GM18868 (cell line): ENCODE measurements at regions not wholly inside any gene's neighbourhood (a gene's known extent, or its start where the extent isn't known, plus 50 kb on each side); places are given as distances from the start of the nearest gene placed in this dataset.
"Not testable (repeated sequence)": the region's sequence is repeated elsewhere in the genome, so short reads cannot be mapped to it uniquely, and the experiment has no call there.

Experiments used
- ATAC-seq: cut with Tn5 transposase; IDR thresholded peaks from one replicate; pipeline ENCODE4 v1.9.1; 2021; ENCODE audit warnings: mild to moderate bottlenecking, moderate library complexity; ENCODE audit not compliant: unreplicated experiment

DNA sequence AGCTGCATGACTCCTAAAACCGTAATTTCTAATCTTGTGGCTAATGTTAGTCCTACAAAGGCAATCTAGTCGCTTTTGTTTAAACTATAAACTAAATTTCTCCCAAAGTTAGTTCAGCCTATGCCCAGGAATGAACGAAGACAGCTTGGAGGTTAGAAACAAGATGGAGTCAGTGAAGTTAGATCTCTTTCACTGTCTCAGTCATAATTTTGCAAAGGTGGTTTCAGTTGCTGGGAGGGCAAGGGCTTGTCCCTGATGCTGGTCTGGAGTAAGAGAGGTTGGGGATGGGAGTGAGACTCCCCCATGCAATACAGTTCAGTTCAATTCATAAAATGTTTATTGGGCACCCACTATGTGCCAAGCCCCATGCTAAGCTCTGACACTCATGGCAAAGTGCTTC lies 362.1 kb downstream of the TYW1 start:
- ATAC-seq, result not testable (repeated sequence)

DNA sequence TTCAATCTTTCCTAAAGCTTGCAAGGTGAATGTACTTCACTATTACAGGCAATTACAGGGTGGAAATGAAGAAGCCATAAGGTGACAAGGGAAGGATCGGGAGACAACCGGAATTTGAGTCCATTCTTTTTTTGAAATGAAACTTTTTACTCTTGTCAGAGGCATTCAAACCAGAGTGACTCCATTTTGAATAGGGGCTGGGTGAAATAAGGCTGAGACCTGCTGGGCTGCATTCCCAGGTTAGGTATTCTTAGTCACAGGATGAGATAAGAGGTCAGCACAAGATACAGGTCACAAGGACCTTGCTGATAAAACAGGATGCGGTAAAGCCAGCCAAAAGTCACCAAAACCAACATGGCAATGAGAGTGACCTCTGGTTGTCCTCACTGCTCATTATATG lies 363.3 kb downstream of the TYW1 start:
- no peak for ATAC-seq

DNA sequence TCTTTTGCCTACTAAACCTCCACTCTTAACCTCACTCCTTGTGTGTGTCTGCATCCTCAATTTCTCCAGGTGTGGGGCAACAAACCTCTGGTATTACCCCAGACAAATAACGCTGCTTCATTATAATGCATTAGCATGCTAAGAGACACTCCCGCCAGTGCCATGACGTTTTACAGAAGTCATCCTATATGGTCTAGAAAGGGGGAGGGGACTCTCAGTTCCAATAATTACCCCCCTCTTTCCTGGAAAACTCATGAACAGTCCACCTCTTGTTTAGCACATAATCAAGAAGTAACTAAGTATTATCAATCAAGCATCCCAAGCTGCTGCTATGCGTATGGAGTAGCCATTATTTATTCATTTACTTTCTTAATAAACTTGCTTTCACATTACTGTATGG lies 364.5 kb downstream of the TYW1 start:
- no peak for ATAC-seq

DNA sequence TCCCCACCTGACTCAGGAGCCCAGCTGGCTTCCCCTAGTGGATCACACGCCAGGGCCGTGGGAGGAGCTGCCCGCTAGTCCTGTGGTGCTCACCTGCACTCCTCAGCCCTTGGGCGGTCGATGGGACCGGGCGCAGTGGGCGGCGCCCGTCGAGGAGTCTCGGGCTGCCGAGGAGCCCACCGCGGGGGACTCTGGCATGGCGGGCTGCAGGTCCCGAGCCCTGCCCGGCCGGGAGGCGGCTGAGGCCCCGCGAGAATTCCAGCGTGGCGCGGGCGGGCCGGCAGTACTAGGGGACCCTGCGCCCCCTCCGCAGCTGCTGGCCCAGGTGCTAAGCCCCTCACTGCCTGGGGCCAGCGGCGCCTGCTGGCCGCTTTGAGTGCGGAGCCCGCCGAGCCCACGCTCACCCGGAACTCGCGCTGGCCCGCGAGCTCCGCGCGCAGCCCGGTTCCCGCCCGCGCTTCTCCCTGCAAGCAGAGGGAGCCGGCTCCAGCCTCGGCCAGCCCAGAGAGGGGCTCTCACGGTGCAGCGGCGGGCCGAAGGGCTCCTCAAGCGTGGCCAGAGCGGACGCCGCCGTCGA lies 367.9 kb downstream of the TYW1 start:
- ATAC-seq, result no peak

DNA sequence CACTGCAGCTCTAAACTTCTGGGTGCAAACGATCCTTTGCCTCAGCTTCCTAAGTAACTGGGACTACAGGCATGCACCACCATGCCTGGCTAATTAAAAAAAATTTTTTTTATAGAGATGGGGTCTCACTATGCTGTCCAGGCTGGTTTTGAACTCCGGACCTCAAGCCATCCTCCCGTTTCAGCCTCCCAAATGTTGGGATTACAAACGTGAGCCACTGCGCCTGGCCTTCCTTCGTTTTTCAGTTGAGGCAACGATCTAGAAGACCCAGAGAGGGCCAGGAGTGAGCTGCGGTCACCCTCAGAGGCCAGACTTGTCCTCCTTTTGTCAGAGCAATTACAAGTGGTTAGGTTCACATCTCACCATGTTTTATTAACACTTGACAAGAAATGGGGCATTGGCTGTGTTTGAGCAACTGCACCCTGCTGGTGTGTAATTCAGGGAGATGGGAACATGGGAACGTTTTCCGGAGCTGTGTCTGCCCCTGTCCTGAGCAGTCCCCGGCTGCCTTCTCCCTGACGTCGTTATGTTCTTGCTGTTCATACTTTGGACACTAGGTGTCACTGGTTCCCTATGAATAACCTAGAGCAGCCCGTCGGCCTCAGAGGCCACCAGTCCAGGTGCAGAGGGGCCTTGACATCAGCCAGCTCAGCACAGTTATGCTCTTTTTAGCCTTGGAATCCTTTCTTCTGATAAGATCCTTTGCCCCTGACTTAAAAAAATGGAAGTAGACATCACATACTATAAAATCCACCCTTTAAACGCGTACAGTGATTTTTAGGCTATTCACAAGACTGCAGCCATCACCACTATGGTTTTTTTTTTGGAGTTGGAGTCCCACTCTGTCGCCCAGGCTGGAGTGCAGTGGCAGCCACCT lies 375.0 kb downstream of the TYW1 start:
- ATAC-seq, result peak; percentile 98

DNA sequence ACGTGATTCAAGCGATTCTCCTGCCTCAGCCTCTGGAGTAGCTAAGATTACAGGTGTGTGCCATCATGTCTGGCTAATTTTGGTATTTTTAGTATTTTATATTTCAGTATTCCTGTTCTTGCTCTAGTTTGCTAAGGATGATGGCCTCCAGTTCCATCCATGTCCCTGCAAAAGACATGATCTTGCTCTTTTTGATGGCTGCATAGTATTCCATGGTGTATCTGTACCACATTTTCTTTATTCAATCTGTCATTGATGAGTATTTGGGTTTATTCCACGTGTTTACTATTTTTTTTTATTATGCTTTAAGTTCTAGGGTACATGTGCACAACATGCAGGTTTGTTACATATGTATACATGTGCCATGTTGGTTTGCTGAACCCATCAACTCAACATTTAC lies 376.8 kb downstream of the TYW1 start:
- not testable (repeated sequence) for ATAC-seq

DNA sequence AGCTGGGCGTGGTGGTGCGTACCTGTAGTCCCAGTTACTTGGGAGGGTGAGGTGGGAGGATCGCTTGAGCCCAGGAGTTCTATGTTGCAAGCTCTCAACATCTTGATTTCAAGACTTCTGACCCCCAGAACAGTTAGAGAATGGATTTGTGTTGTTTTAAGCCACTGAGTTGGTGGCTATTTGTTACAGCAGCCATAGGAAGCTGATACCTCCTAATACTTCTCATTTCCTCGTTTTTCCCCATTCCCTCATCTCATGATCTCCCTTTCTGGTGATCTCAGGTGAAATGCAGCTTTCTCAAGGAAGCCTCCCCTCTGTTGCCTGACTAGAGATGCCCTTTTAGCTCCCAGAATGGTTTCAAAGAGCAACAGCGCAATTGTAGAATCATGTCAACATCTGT lies 378.8 kb downstream of the TYW1 start:
- ATAC-seq, result no peak

DNA sequence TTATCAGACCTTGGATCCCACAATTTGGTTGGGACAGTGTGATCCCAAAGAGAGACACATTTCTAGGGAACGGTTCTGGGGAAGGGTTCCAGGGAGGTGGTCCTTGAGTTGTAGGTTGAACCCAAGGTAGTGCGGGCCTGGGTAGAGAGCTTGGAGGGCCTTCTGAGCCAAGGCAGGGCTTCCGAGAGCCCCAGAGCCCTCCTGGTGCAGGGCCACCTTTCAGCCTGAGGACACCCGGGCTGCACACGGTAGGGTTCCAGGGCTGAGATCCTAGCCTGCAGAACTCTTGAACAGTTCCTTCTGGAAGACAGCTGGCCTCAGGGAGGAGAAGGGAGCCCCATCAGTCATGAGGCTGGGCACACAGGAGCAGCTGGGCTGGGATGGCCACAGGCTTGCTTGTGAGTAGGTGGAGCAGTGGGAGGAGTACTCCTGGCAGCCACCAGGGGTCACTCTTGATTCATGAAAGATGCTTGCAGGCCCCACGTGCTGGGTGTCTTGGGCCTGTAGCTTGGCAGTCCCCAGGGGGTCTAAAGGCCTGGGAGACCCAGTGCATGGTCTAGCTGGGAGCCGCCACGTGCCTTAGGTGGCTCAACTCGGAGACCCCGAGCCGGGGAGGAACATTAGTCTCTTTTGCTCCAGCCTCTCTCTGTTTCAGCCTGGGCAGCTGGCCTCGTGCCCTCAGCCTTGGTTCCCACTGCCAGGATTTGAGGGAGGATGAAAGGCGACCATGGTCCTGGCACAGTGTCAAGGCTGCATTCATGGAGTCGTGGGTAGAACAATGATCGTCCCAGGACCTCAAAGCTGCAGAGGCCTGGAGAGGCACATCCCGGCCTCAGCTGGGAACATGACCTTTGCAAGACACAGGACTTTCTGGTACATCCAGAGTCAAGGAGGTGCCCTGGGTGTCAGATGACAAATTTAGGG lies 381.6 kb downstream of the TYW1 start:
- ATAC-seq, result peak; percentile 97

DNA sequence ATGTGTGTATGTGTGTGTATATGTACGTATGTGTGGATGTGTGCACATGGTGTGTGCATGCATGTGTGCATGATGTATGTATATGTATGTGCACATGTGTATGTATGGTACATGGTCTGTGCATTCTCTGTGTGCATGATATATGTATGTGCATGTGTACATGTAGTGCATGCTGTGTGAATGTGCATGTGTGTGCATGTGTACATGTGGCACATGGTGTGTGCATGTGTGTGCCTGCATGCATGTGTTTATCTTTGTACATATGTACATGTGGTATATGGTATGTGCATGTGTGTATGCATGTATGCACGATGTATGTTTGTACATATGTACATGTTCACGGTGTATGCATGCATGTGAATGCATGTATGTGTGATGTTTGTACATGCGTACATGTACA lies 383.7 kb downstream of the TYW1 start:
- no peak for ATAC-seq

DNA sequence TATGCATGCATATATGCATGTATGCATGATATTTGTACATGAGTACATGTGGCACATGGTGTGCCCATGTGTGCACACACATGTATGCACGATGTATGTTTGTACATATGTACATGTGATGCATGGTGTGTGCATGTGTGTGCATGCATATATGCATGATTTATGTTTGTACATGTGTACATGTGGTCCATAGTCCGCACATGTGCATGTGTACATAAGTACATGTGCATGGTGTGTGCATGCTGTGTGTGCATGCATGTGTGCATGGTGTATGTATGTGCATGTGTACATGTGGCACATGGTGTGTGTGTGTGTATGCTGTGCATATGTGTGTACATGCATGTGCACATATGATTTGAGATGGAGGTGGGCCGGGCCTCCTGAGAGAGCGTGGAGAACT lies 384.2 kb downstream of the TYW1 start:
- no peak for ATAC-seq

DNA sequence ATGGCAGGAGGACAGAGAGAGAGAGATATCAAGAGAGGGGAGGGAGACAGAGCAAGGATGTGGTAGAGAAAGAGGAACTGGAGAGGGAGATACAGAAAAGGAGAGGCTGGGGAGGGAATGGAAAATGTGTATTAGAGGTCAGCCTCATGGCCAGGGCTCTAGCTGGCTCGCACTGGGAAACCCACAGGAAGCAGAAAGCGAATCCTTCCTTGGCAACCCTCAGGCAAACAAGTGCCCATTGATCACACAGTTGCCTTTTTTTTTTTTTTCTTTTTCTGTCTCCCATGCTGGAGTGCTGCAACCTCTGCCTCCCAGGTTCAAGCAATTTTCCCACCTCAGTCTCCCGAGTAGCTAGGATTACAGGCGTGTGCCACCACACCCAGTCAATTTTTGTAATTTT lies 391.2 kb downstream of the TYW1 start:
- ATAC-seq, result no peak

DNA sequence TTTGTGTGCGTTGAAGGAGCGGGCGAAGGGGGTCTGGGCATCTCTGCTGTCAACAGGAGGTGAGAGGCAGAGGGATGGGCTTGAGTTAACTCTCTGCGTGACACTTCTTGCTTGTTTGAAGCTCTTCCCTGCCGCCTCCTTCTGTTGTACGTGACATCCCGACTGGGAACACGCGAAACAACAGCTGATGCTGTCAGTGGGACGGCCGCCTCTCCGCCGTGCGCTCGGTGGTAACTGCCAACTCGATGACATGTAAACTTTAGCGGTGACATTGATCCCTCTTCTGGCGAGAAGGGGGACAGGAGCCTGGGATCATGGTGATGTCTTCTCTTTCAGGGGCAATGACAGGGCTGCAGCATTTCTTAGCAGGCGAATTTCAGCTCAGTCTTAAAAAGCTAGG lies 394.5 kb downstream of the TYW1 start:
- no peak for ATAC-seq

DNA sequence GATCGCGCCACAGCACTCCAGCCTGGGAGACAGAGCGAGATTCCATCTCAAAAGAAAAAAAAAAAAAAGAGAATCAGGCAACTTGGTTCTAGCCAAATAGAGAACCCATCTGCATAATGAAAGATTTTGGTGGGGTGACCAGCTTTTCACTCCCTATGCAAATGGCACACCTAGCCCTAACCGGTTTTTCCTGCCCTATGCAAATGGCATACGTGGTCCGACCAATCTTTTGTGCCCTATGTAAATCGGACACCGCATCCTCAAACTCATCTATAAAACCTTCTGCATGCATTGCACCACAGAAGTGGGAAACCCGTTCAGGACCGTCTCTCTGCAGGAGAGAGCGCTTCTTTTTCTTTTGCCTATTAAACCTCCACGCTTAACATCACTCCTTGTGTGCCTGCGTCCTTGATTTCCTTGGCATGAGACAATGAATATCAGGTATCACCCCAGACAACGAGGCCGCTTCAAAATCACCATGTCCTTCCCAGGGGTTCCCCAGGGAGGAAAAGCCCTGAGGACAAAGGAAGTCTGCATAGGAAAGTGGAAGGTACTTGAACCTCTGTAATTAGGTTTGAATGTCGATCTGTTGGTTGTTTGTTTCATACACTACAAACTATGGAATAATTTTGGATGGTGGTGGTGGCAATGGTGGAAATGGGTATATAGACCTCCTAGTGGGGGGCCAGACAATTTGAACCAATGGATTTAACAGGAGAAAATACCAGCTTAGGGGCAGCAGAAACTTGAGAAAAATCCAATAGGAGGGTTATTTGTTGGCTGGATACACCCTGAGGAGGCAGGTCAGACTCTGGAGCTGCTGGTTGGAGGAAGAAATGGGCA lies 396.2 kb downstream of the TYW1 start:
- ATAC-seq, result no peak

DNA sequence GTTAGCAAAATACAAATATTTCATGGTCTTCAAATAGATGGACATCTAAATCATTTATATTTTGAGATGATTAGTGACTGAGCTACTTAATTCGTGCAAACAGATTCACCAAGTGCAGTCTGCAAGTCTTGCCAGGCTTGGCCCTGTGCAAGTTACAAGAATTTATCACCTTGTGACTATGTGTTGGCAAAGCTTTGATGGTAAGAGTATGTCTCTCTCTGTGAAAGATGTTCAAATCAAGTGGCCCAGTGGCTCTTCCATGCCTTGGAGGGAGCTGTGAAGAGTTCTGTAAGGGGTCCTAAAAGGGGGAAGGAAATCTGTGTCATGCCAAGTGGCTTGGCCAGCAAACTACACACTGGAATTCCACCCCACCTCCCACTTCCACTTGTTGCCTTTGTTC lies 397.3 kb downstream of the TYW1 start:
- no peak for ATAC-seq

DNA sequence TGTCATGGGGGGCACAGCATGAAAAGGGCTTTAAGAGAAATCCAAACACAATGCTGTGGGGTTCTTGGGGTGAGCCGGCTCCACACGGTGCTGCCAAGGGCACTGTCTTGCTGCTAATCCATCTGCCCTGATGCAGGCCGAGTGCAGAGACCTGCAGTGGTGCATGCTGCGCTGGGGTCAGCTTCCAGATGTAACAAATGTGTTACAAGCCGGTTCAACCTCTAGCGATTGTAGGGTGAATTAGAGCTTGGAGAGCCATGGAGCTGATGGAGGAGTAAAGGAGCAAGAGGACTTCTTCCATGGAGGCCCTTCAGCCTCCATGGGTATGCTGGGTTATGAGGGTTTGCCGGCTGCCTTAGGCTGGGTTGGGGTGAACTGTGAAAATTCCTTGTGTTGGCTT lies 402.3 kb downstream of the TYW1 start:
- no peak for ATAC-seq

DNA sequence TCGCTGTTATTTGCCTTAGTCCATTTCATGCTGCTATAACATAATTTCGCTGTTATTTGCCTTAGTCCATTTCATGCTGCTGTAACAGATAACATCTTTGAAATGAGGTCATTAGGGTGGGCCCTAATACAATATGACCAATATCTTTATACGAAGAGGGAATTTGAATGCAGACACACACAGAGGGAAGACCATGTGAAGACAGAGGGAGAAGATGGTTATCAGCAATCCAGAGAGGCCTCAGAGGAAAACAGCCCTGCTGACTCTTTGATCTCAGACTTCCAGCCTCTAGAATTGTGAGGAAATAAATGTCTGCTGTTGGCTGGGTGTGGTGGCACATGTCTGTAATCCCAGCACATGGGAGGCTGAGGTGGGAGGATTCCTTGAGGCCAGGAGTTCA lies 404.9 kb downstream of the TYW1 start:
- ATAC-seq, result no peak

DNA sequence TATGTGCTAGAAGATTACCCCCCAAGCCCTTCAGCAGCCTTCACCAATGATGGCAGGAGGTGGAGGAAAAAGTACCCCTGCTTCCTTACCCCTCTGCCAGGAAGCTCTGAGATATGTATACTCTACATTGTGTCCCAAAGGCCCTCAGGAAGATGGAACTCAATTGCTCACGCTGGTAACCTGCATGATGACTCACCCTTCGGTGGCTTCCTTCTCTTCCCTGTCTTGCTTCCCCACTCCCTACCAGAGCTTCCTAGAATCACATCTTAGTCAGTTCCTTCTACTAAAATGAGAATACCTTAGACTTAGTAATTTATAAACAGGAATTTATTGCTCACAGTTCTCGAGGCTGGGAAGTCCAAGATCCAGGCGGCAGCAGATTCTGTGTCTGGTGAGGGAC lies 405.6 kb downstream of the TYW1 start:
- no peak for ATAC-seq

DNA sequence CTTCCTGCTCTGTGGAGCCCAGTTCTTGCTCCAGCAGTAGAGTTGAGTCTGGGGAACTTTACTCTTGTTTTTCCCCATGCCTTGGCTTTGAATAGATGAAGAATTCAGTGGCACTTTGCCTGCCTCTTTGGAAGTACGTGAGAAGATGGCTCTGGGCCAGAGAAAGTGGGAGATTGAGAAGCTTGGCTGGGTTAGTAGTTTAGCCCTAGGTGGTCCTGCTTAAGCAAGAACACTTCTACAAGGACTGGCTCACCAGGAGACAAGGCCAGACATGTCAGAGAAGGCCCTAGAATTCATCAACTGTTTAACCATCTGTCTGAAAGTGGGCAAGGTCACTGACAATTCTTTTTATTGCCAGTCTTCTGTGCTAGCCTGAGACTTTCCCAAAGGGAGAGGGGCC lies 410.3 kb downstream of the TYW1 start:
- no peak for ATAC-seq

DNA sequence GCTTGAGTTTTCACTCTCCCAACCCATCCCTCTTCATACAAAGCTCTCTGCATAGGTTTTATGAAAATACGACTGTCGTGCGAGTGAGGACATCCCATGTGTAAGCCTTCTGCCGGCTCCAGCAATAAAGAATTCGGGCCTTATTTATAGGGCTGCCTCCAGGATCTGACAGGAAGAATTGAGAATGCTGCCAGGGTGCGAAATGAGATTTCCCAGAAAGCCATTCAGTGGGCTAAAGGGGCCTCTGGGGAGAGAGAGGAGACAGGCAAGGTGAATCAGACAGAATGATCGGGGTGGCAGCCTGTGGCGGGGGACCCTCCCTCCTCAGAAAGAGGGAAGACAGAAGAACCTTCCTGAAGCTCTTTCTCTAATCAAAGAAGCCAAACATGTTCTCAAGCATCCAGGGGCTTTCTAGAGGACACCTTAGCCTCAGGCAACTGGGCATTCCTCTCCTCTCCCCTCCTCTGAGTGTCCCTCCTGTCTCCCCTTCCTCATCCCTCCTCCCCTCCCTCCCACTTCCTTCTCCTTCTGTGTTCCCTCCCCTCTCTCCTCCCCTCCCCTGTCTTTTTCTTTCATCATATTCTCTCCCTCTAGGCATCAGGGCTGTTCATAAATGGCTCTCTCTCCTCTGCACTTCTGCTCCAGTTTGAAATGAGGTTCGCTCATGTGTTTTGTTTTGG lies 410.9 kb downstream of the TYW1 start:
- ATAC-seq, result no peak

DNA sequence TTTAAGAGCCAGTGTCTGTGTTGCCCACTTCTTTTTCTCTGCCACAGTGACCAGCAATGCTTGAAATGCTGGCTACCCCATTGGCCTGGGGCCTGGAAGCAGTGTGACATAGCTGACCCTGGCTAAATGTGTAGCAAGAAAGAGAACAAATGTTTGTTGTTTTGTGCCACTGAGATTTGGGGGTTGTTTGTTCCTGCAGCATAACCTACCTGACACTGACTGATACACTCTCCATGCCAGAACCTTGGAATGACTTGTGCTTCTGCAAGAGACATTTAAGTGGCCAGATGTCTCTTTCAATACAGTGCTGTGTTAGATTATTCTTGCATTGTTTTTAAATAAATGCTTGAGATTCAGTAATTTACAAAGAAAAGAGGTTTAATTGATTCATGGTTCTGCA lies 411.5 kb downstream of the TYW1 start:
- ATAC-seq, result no peak
